Tibial artery (tissue), 4 donors: ENCODE measurements at regions not wholly inside any gene's neighbourhood (a gene's known extent, or its start where the extent isn't known, plus 50 kb on each side); places are given as distances from the start of the nearest gene placed in this dataset.

Experiments
- DNase-seq, 2 donors: peaks; one replicate each; pipeline ENCODE4 v3.0.0-alpha.2; 2019
- H3K27ac ChIP-seq, 2 donors: fragments of 200-600 bp; sonication (generic) in 1 of 2; 1 replicate in 1 of 2; 2 replicates in 1 of 2; pipeline ENCODE4 v1.5.1; 2018 to 2019; ENCODE audit warnings: mild to moderate bottlenecking in 1 of 2
- H3K27me3 ChIP-seq, 2 donors: fragments of 200-600 bp; sonication (generic) in 1 of 2; one replicate each; pipeline versions ENCODE4 v1.5.1 to v1.6.0; 2016 to 2019
- H3K36me3 ChIP-seq, 3 donors: fragments of 200-600 bp; sonication (generic) in 2 of 3; one replicate each; pipeline ENCODE4 v1.5.1; 2016 to 2019; ENCODE audit warnings: mild to moderate bottlenecking in 2 of 3
- H3K4me1 ChIP-seq, 4 donors: fragments of 200-600 bp; sonication (generic) in 2 of 4; 1 replicate in 3 of 4; 2 replicates in 1 of 4; pipeline ENCODE4 v1.5.1; 2016 to 2019
- H3K4me3 ChIP-seq, 2 donors: fragments of 200-600 bp; sonication (generic) in 1 of 2; 1 replicate in 1 of 2; 2 replicates in 1 of 2; pipeline ENCODE4 v1.5.1; 2018 to 2019; ENCODE audit warnings: mild to moderate bottlenecking in 2 of 2
- H3K9me3 ChIP-seq, 3 donors: fragments of 200-600 bp; sonication (generic) in 1 of 3; one replicate each; pipeline ENCODE4 v1.5.1; 2016 to 2019
- intact Hi-C: fragments of 100-400 bp; cut with DNase I; formaldehyde crosslinking; loops from one replicate; pipeline ENCODE4 v1.15.0; 2023; ENCODE audit warnings: low total_unique reads
- TF ChIP-seq, protein P1 (sequence below), 2 experiments: fragments of 200-600 bp in 1 of 2; fragments of 450-650 bp in 1 of 2; IDR thresholded peaks; one replicate each; pipeline ENCODE4 v1.5.1; 2017 to 2019; ENCODE audit warnings: antibody characterized with exemption in 2 of 2, mild to moderate bottlenecking in 1 of 2, moderate library complexity in 1 of 2

DNA sequence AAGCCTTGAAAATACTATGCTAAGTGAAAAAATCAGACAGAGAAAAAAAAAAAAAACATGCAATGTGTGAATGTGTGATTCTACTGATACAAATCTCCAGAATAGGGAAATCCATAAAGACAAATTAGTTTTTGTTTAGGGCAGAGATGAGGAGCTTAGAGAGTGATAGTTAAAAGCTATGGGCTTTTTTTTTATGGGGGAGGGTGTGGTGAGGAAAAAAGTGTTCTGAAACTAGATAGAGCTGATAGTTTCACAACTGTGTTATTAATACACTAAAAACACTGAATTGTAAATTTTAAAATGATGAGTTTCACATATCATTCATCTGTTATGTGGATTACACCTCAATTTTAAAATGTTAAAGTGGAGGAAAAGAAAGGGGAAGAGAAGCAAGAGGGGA lies 228.3 kb upstream of the ZNF462 start:
- H3K27me3 ChIP-seq, result no peaks in the 10 kb centered on the region
- DNase-seq, result no peak
- no peaks in the 10 kb centered on the region for H3K36me3 ChIP-seq
- TF ChIP-seq, protein P1, sequence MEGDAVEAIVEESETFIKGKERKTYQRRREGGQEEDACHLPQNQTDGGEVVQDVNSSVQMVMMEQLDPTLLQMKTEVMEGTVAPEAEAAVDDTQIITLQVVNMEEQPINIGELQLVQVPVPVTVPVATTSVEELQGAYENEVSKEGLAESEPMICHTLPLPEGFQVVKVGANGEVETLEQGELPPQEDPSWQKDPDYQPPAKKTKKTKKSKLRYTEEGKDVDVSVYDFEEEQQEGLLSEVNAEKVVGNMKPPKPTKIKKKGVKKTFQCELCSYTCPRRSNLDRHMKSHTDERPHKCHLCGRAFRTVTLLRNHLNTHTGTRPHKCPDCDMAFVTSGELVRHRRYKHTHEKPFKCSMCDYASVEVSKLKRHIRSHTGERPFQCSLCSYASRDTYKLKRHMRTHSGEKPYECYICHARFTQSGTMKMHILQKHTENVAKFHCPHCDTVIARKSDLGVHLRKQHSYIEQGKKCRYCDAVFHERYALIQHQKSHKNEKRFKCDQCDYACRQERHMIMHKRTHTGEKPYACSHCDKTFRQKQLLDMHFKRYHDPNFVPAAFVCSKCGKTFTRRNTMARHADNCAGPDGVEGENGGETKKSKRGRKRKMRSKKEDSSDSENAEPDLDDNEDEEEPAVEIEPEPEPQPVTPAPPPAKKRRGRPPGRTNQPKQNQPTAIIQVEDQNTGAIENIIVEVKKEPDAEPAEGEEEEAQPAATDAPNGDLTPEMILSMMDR (IDR thresholded peaks at IDR 0.05), result no peak
- H3K9me3 ChIP-seq, result no peaks in the 10 kb centered on the region
- no peaks in the 10 kb centered on the region for H3K4me1 ChIP-seq
- intact Hi-C loops, result no loop called here
- no peak overlapping the region for H3K4me3 ChIP-seq
- no peak overlapping the region for H3K27ac ChIP-seq

DNA sequence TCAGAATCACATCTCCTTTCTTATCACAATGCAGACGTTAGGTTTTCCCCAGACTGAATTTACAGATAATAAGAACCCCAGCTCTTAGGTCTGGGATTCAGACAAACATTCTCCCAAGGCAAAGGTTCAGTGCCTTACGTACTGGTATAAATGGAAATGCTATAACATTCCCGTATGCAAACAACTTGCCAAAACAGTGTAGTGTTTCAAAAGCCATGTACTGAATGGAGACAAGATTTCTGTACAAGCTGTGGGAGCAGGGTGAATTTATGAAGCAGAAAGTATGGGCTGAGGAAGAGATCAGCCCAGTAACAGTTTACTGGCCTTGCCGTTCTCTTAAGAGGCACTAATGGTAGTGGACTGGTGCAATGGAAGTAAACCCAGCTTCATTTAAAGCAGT lies 225.5 kb upstream of the ZNF462 start:
- Histone ChIP-seq H3K27ac (no peak overlapping the region), H3K4me1 (no peaks in the 10 kb centered on the region), H3K9me3 (no peaks in the 10 kb centered on the region), H3K36me3 (no peaks in the 10 kb centered on the region), H3K4me3 (no peak overlapping the region), H3K27me3 (no peaks in the 10 kb centered on the region)
- DNase-seq, result no peak
- intact Hi-C loops, result no loop called here
- TF ChIP-seq, protein P1 (IDR thresholded peaks at IDR 0.05), result no peak

DNA sequence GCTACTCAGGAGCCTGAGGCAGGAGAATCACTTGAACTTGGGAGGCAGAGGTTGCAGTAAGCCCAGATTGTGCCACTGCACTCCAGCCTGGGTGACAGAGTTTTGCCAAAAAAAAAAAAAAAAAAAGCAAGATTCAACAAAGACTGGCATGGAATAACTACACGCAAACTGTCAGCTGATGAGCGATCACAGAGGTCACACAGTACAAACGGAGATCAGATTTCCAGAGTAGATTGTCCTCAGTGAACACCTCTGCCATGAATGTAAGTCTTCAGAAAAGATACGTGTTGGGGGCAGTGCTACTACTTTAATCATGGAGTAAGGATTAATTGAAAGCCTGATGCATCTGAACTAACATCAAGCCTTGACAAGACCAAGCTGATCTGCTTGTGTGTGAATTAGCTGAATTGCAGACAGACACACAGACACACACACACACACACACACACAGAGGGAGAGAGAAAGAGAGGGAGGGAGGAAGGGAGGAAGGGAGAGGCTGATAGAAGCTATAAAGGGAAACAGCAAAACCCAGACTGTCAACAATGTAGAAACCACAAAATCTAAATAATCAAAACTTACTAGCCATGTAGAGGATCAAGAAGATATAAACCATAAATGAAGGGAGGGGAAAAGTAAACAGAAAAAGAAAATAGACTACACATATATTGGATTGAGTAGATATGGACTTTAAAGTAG lies 222.9 kb upstream of the ZNF462 start:
- TF ChIP-seq, protein P1 (IDR thresholded peaks at IDR 0.05), result no peak
- H3K9me3 ChIP-seq, result no peaks in the 10 kb centered on the region
- no peaks in the 10 kb centered on the region for H3K27me3 ChIP-seq
- intact Hi-C loops, result no loop called here
- H3K36me3 ChIP-seq, result no peaks in the 10 kb centered on the region
- no peak overlapping the region for H3K4me3 ChIP-seq
- H3K4me1 ChIP-seq, result no peaks in the 10 kb centered on the region
- no peak overlapping the region for H3K27ac ChIP-seq
- no peak for DNase-seq

DNA sequence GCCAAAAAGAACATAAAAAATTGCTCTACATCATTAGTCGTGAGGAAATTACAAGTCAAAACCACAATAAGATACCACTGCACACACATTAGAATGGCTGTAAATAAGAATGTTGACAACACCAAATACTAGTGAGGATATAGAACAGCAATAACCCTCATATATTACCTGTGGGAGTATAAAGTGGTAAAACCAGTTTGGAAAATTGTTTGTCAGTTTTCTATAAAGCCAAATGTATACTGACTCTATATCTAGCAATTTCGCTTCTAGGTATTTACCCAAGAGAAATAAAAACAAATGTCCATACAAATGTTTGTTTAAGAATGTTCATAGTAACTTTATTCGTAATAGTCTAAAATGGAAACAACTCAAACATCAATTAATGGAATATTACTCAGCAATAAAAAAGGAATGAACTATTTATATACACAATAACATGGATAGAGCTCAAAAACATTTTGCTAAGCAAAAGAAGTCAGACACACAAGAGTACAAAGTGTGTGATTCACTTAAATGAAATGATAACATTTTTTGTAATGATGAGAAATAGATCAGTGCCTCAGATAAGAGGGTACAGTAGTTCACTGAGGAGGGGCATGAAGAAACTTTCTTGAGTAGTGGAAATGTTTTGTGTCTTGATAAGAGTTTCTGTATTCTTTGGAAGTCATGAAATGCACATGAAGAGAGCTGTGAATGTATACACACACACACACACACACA lies 219.6 kb upstream of the ZNF462 start:
- Histone ChIP-seq H3K9me3 (no peaks in the 10 kb centered on the region), H3K4me1 (no peaks in the 10 kb centered on the region), H3K27ac (no peak overlapping the region), H3K4me3 (no peak overlapping the region), H3K36me3 (no peaks in the 10 kb centered on the region), H3K27me3 (no peaks in the 10 kb centered on the region)
- intact Hi-C loops, result no loop called here
- DNase-seq, result no peak
- TF ChIP-seq, protein P1 (IDR thresholded peaks at IDR 0.05), result no peak

DNA sequence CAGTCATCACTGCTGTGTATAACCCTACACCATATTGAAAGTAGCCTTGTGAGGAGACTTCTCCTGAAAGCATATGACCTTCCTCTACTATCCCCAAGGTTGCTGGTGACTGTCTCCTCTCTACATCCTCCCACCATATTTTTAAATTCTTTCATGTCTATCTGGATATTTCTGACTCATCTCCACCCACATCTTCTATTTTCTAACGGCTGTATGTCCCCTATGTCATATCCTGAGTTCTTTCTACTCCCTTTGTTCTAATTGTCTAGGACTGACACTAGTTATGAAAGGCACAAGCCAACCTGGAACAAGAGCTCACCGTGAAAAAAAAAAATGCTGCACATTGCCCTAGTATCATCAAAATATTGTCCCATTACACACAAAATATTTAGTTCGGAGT lies 218.3 kb upstream of the ZNF462 start:
- no peak for DNase-seq
- H3K36me3 ChIP-seq, result no peaks in the 10 kb centered on the region
- no peaks in the 10 kb centered on the region for H3K9me3 ChIP-seq
- H3K27ac ChIP-seq, result no peak overlapping the region
- TF ChIP-seq, protein P1 (IDR thresholded peaks at IDR 0.05), result no peak
- no peaks in the 10 kb centered on the region for H3K27me3 ChIP-seq
- no peak overlapping the region for H3K4me3 ChIP-seq
- intact Hi-C loops, result no loop called here
- no peaks in the 10 kb centered on the region for H3K4me1 ChIP-seq
